Left lung (tissue), 4 donors: ENCODE measurements at regions not wholly inside any gene's neighbourhood (a gene's known extent, or its start where the extent isn't known, plus 50 kb on each side); places are given as distances from the start of the nearest gene placed in this dataset.

Experiments used
- ATAC-seq: fragments of 200-7000 bp; cut with Tn5 transposase; one replicate; pipeline ENCODE4 v1.9.1; 2020; ENCODE audit warnings: moderate library complexity
- DNase-seq, 4 donors: peaks; one replicate each; pipeline ENCODE4 v3.0.0-alpha.2; 2013 to 2020
- H3K27ac ChIP-seq, 2 donors: fragments of 200-600 bp; sonication (generic) in 1 of 2; one replicate each; pipeline versions ENCODE4 v1.5.0 to v1.8.0; 2020 to 2021
- H3K27me3 ChIP-seq, 2 donors: fragments of 200-600 bp; sonication (generic) in 1 of 2; one replicate each; pipeline versions ENCODE4 v1.5.0 to v1.8.0; 2020 to 2021
- H3K36me3 ChIP-seq, 2 donors: fragments of 200-600 bp; sonication (generic) in 1 of 2; one replicate each; pipeline versions ENCODE4 v1.5.0 to v1.8.0; 2020 to 2021
- H3K4me1 ChIP-seq, 2 donors: fragments of 200-600 bp; one replicate each; pipeline ENCODE4 v1.8.0; 2021
- H3K4me3 ChIP-seq, 2 donors: fragments of 200-600 bp; sonication (generic) in 1 of 2; one replicate each; pipeline versions ENCODE4 v1.5.0 to v1.8.0; 2020 to 2021; ENCODE audit warnings: mild to moderate bottlenecking in 1 of 2
- H3K9me3 ChIP-seq, 2 donors: fragments of 200-600 bp; sonication (generic) in 1 of 2; one replicate each; pipeline versions ENCODE4 v1.5.0 to v1.8.0; 2020 to 2021
- intact Hi-C, 2 donors: fragments of 100-400 bp; cut with DNase I; formaldehyde crosslinking; loops; one replicate each; pipeline versions ENCODE4 v1.11.2 to v1.14.2; 2022
- TF ChIP-seq, protein P1 (sequence below), 2 donors: fragments of 200-600 bp; sonication (generic) in 1 of 2; IDR thresholded peaks; one replicate each; pipeline versions ENCODE4 v1.5.0 to v1.8.0; 2021; ENCODE audit warnings: antibody characterized with exemption in 2 of 2
- donor health status: DM: no; HTN: yes; CAD: no.
- donor health status: DM: no; HTN: no; CAD: no.

- peak; percentile 82 for ATAC-seq
- TF ChIP-seq, protein P1, sequence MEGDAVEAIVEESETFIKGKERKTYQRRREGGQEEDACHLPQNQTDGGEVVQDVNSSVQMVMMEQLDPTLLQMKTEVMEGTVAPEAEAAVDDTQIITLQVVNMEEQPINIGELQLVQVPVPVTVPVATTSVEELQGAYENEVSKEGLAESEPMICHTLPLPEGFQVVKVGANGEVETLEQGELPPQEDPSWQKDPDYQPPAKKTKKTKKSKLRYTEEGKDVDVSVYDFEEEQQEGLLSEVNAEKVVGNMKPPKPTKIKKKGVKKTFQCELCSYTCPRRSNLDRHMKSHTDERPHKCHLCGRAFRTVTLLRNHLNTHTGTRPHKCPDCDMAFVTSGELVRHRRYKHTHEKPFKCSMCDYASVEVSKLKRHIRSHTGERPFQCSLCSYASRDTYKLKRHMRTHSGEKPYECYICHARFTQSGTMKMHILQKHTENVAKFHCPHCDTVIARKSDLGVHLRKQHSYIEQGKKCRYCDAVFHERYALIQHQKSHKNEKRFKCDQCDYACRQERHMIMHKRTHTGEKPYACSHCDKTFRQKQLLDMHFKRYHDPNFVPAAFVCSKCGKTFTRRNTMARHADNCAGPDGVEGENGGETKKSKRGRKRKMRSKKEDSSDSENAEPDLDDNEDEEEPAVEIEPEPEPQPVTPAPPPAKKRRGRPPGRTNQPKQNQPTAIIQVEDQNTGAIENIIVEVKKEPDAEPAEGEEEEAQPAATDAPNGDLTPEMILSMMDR (IDR thresholded peaks at IDR 0.05) = peak in 1 of 2 donors; percentile 41
- no peaks in the 10 kb centered on the region for H3K36me3 ChIP-seq
Measured at GRCh38 chr2:8544786-8545694, 136.8 kb upstream of the ID2 start.

DNA sequence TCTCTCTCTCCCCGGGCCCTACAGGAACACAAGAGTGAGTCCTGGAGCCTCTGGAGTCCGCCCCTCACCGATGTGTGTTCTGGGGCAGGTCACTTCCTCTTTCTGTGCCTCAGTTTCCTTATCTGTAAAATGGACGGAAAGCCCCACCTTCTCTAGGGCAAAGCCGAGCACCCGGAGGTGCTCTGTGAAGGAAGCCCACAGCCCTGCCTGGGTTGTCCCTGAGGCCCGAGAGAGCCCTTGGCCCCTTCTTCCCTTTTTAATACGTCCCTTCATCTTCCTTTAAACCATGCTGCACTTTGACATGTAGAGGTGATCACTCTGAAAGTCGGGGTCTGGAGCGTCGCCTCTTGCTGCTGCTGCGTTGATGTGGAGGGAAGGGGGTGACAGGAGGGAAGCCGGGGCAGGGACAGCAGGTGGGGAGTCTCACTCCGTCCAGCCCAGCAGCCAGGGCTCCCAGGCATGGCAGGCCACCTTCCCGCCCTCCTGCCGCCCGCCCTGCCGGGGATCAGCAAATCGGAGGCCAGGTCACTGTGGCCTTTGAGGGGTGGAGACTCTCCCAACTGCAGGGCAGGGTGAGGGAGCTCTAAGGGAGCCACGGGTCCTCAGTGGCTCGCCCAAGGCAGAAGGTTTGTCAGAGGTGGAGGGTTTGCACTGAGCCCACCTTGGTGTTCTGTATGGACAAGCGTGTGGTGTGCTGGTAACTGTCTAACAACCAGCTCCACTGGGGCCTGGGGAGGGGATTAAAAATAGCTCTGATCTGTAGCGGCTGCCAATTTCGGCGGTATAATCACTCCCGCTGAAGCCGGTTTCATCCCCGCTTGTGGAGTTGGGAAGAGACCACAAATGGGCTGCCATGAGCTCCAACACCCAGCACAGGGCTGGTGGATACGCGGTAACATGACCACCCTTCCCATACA lies 135.9 kb upstream of the ID2 start:
- Histone ChIP-seq H3K9me3 (no peaks in the 10 kb centered on the region), H3K27ac (peak overlapping the region in 1 of 2 donors; percentile 88), H3K27me3 (no peaks in the 10 kb centered on the region), H3K4me1 (peaks cover 14 to 63% of the 10 kb centered on the region in 2 donors), H3K36me3 (no peaks in the 10 kb centered on the region), H3K4me3 (no peak overlapping the region)
- peak in 1 of 4 donors; percentile 76 for DNase-seq
- TF ChIP-seq, protein P1 (IDR thresholded peaks at IDR 0.05) = no peak
- no peak for ATAC-seq
- intact Hi-C loops = no loop called here

More at GRCh38 chr2:8544786-8545694, 136.8 kb upstream of the ID2 start:
- Histone ChIP-seq H3K9me3 (no peaks in the 10 kb centered on the region), H3K27ac (peak overlapping the region in 1 of 2 donors; percentile 88), H3K27me3 (no peaks in the 10 kb centered on the region), H3K4me3 (no peak overlapping the region), H3K4me1 (peaks cover 19 to 72% of the 10 kb centered on the region in 2 donors)
- intact Hi-C loops = no loop called here
- peak in 2 of 4 donors; percentile 88 to 92 for DNase-seq

GRCh38 chr2:8546612-8547283 lies 135.1 kb upstream of the ID2 start:
- no peaks in the 10 kb centered on the region for H3K9me3 ChIP-seq
- peak; percentile 4 for ATAC-seq
- H3K27me3 ChIP-seq = no peaks in the 10 kb centered on the region
- no peak overlapping the region for H3K4me3 ChIP-seq
- peak overlapping the region in 1 of 2 donors; percentile 88 for H3K27ac ChIP-seq
- TF ChIP-seq, protein P1 (IDR thresholded peaks at IDR 0.05) = no peak
- peak in 2 of 4 donors; percentile 60 to 73 for DNase-seq
- H3K4me1 ChIP-seq = peaks cover 14 to 55% of the 10 kb centered on the region in 2 donors
- no peaks in the 10 kb centered on the region for H3K36me3 ChIP-seq
- intact Hi-C loops = no loop called here

GRCh38 chr2:8547284-8548064 lies 134.4 kb upstream of the ID2 start:
- intact Hi-C loops = no loop called here
- H3K27me3 ChIP-seq = no peaks in the 10 kb centered on the region
- peak overlapping the region in 1 of 2 donors; percentile 88 for H3K27ac ChIP-seq
- peaks cover 14 to 49% of the 10 kb centered on the region in 2 donors for H3K4me1 ChIP-seq
- no peaks in the 10 kb centered on the region for H3K9me3 ChIP-seq
- DNase-seq (peak in 1 of 4 donors; percentile 49), ATAC-seq (no peak)
- H3K4me3 ChIP-seq = no peak overlapping the region
- TF ChIP-seq, protein P1 (IDR thresholded peaks at IDR 0.05) = no peak
- no peaks in the 10 kb centered on the region for H3K36me3 ChIP-seq
